ENCODE measurements at regions not wholly inside any gene's neighbourhood (a gene's known extent, or its start where the extent isn't known, plus 50 kb on each side); places are given as distances from the start of the nearest gene placed in this dataset.

DNA sequence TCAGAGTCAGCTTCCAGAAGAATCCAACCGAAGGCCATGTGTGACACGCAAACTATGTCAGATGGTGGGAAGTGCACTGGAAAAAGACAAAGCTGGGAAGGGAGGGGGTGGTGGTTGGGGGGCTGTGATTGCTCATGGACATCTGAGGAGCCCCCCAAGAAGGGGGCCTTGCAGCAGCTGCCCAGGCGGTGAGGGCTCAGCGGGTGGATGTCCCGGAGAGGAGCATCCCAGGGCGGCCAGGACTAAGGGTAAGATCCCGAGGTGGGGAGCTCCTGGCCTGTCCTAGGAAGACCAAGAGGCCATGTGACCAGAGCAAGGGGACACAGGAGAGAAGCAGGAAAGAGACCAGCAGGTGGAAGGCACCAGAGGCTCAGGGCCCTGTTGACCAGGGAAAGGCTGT is 299.5 kb downstream of the PREX1 start:
- TF ChIP-seq, protein P1, sequence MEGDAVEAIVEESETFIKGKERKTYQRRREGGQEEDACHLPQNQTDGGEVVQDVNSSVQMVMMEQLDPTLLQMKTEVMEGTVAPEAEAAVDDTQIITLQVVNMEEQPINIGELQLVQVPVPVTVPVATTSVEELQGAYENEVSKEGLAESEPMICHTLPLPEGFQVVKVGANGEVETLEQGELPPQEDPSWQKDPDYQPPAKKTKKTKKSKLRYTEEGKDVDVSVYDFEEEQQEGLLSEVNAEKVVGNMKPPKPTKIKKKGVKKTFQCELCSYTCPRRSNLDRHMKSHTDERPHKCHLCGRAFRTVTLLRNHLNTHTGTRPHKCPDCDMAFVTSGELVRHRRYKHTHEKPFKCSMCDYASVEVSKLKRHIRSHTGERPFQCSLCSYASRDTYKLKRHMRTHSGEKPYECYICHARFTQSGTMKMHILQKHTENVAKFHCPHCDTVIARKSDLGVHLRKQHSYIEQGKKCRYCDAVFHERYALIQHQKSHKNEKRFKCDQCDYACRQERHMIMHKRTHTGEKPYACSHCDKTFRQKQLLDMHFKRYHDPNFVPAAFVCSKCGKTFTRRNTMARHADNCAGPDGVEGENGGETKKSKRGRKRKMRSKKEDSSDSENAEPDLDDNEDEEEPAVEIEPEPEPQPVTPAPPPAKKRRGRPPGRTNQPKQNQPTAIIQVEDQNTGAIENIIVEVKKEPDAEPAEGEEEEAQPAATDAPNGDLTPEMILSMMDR (IDR thresholded peaks at IDR 0.05): no peak
- no peak for TF ChIP-seq POLR2A (IDR thresholded peaks at IDR 0.05)

Data from body of pancreas (tissue), 4 donors.